GM23338 (cell line): ENCODE measurements at regions not wholly inside any gene's neighbourhood (a gene's known extent, or its start where the extent isn't known, plus 50 kb on each side); places are given as distances from the start of the nearest gene placed in this dataset.

Experiments used
- ATAC-seq: fragments of 200-7000 bp; cut with Tn5 transposase; 3 replicates; pipeline ENCODE4 v1.9.1; 2020
- DNase-seq: peaks from one replicate; pipeline ENCODE4 v3.0.0-alpha.2; 2015; ENCODE audit warnings: low spot score
- H2AFZ ChIP-seq: fragments of 200-600 bp; sonication (generic); 2 replicates; pipeline ENCODE4 v1.8.0; 2016; ENCODE audit warnings: antibody characterized with exemption, mild to moderate bottlenecking, moderate library complexity
- H3F3A ChIP-seq: fragments of 200-600 bp; sonication (generic); replicated peaks from 2 replicates; pipeline ENCODE4 v1.8.0; 2017; ENCODE audit warnings: antibody characterized with exemption, mixed run types, low read depth
- H3K27ac ChIP-seq: fragments of 200-600 bp; sonication (generic); 2 replicates; pipeline ENCODE4 v1.6.1; 2016; ENCODE audit warnings: low read depth
- H3K27me3 ChIP-seq: fragments of 200-600 bp; sonication (generic); 2 replicates; pipeline ENCODE4 v1.8.0; 2016; ENCODE audit warnings: mild to moderate bottlenecking, mixed run types, moderate library complexity; ENCODE audit not compliant: insufficient read depth
- H3K36me3 ChIP-seq: fragments of 200-600 bp; sonication (generic); 2 replicates; pipeline ENCODE4 v1.8.0; 2016; ENCODE audit warnings: mild to moderate bottlenecking; ENCODE audit not compliant: insufficient read depth
- H3K4me1 ChIP-seq: fragments of 200-600 bp; sonication (generic); 2 replicates; pipeline ENCODE4 v1.8.0; 2016; ENCODE audit warnings: mild to moderate bottlenecking, moderate library complexity; ENCODE audit not compliant: insufficient read depth
- H3K4me2 ChIP-seq: fragments of 200-600 bp; sonication (generic); 2 replicates; pipeline ENCODE4 v1.7.1; 2017; ENCODE audit warnings: mixed run types
- H3K4me3 ChIP-seq: fragments of 200-600 bp; sonication (generic); 2 replicates; pipeline ENCODE4 v1.6.1; 2016; ENCODE audit warnings: mixed run types
- H3K79me2 ChIP-seq: fragments of 200-600 bp; sonication (generic); replicated peaks from 2 replicates; pipeline ENCODE4 v1.8.0; 2017; ENCODE audit warnings: mild to moderate bottlenecking; ENCODE audit not compliant: insufficient read depth
- H3K9me2 ChIP-seq: fragments of 200-600 bp; sonication (generic); 2 replicates; pipeline ENCODE4 v1.8.0; 2017; ENCODE audit not compliant: insufficient read depth
- H4K20me1 ChIP-seq: fragments of 200-600 bp; sonication (generic); replicated peaks from 2 replicates; pipeline ENCODE4 v1.8.0; 2017; ENCODE audit warnings: mild to moderate bottlenecking; ENCODE audit not compliant: insufficient read depth
- H3K27ac Mint-ChIP-seq: 2 replicates; pipeline ENCODE4 v1.8.0; 2020; ENCODE audit warnings: inconsistent platforms, mild to moderate bottlenecking, moderate library complexity, mixed read lengths
- H3K27me3 Mint-ChIP-seq: 3 replicates; pipeline ENCODE4 v1.8.0; 2022; ENCODE audit warnings: low read depth, mild to moderate bottlenecking, moderate library complexity, mixed read lengths, inconsistent platforms; ENCODE audit not compliant: insufficient read depth, poor library complexity
- H3K36me3 Mint-ChIP-seq: 3 replicates; pipeline ENCODE4 v1.8.0; 2021; ENCODE audit warnings: low read depth, mild to moderate bottlenecking, inconsistent platforms, moderate library complexity, mixed read lengths
- H3K4me1 Mint-ChIP-seq: 3 replicates; pipeline ENCODE4 v1.8.0; 2020; ENCODE audit warnings: mild to moderate bottlenecking, inconsistent platforms, mixed read lengths
- H3K4me3 Mint-ChIP-seq: 3 replicates; pipeline ENCODE4 v1.8.0; 2021; ENCODE audit warnings: moderate library complexity, mild to moderate bottlenecking, inconsistent platforms, mixed read lengths
- H3K9me3 Mint-ChIP-seq: 3 replicates; pipeline ENCODE4 v1.8.0; 2020; ENCODE audit warnings: moderate library complexity, mild to moderate bottlenecking, inconsistent platforms, mixed read lengths
- CREB1 ChIP-seq: fragments of 250-450 bp; sonication (Bioruptor Pico); IDR thresholded peaks from 2 replicates; pipeline ENCODE4 v1.5.0; 2020; ENCODE audit warnings: low read depth, mild to moderate bottlenecking, moderate library complexity
- EZH2 ChIP-seq: fragments of 200-600 bp; sonication (generic); IDR thresholded peaks from one replicate; pipeline ENCODE4 v1.8.0; 2017; ENCODE audit warnings: antibody characterized with exemption, mild to moderate bottlenecking, low read depth; ENCODE audit not compliant: unreplicated experiment
- EZH2phosphoT487 ChIP-seq: fragments of 200-600 bp; sonication (generic); IDR thresholded peaks from one replicate; pipeline ENCODE4 v1.8.1; 2018; ENCODE audit warnings: antibody characterized with exemption; ENCODE audit not compliant: unreplicated experiment
- JUNB ChIP-seq: IDR thresholded peaks from one replicate; pipeline ENCODE4 v1.6.1; 2016; ENCODE audit warnings: antibody characterized with exemption; ENCODE audit not compliant: unreplicated experiment
- NANOG ChIP-seq: IDR thresholded peaks from 2 replicates; pipeline ENCODE4 v1.6.1; 2016; ENCODE audit warnings: antibody characterized with exemption, borderline replicate concordance
- POLR2AphosphoS5 ChIP-seq: IDR thresholded peaks from 2 replicates; pipeline ENCODE4 v1.6.1; 2016; ENCODE audit warnings: antibody characterized with exemption, low read depth
- STAT1 ChIP-seq: IDR thresholded peaks from one replicate; pipeline ENCODE4 v1.6.1; 2016; ENCODE audit warnings: antibody characterized with exemption; ENCODE audit not compliant: unreplicated experiment
- ZNF114 ChIP-seq: fragments of 250-450 bp; sonication (Bioruptor Pico); IDR thresholded peaks from 2 replicates; pipeline ENCODE4 v1.5.0; 2020; ENCODE audit warnings: mild to moderate bottlenecking, moderate library complexity
- TF ChIP-seq, protein P1 (sequence below), 2 experiments: fragments of 200-600 bp in 1 of 2; sonication (generic) in 1 of 2; conservative IDR thresholded peaks; 2 replicates each; pipeline versions ENCODE4 v1.5.1 to v1.6.1; 2016 to 2017; ENCODE audit warnings: antibody characterized with exemption in 2 of 2, low read depth in 2 of 2, mild to moderate bottlenecking in 2 of 2, moderate library complexity in 1 of 2
- TF ChIP-seq, protein P2 (sequence below): IDR thresholded peaks from 2 replicates; pipeline ENCODE4 v1.6.1; 2016; ENCODE audit warnings: antibody characterized with exemption
- TF ChIP-seq, protein P3 (sequence below): IDR thresholded peaks from one replicate; pipeline ENCODE4 v1.6.1; 2018; ENCODE audit warnings: antibody characterized with exemption; ENCODE audit not compliant: unreplicated experiment

DNA sequence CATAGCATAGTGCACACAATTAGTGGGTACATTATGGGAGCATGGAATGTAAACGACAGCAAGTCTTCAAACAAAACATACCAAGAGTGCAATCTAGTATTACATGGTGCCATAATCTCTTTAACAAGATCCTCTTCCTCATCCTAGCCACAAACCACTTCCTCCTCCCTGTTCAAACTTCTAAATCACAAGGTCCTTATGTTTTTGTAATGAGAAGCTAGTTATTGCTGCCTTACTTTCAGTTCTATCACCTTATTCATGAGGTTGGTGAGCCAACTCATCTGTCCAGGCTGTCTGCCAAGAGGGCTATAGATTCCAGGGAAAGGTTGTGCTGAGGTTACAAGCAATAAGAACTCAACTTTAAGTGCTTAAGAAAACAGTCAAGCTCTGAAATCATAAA lies 195.4 kb upstream of the ARHGAP20 start:
- Mint-ChIP-seq H3K4me3 (no peak overlapping the region), H3K27me3 (no peaks in the 10 kb centered on the region), H3K9me3 (no peaks in the 10 kb centered on the region), H3K27ac (no peak overlapping the region), H3K4me1 (no peaks in the 10 kb centered on the region), H3K36me3 (no peaks in the 10 kb centered on the region)
- ATAC-seq (no peak), DNase-seq (no peak)
- Histone ChIP-seq H4K20me1 (no peaks in the 10 kb centered on the region), H3K4me3 (no peak overlapping the region), H3K27me3 (no peaks in the 10 kb centered on the region), H3K9me2 (no peaks in the 10 kb centered on the region), H3K79me2 (no peaks in the 10 kb centered on the region), H2AFZ (no peak overlapping the region), H3K4me1 (no peaks in the 10 kb centered on the region), H3F3A (no peaks in the 10 kb centered on the region), H3K4me2 (no peak overlapping the region), H3K27ac (no peak overlapping the region), H3K36me3 (no peaks in the 10 kb centered on the region)
- TF ChIP-seq CREB1 (CRISPR knock-in tag) (no peak), JUNB (no peak), POLR2AphosphoS5 (no peak)

DNA sequence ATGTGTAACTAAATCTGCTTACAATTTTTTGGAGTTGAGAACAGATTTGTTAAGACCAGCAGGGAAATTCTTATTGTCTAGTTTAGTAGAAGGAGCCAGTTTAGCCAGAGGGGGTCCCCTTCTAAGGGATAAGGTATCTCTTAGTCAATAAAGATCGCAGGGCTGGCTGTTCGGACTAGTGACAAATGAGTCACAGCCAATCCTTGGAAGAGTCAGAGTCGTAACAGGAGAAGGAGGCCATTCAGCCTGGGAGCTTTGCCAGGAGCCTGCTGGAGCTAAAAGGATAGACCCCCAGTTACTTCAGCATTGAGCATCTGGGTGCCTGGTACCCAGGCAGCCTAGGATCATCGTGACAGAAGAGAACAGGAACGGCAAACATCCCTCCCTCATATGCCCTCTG lies 191.6 kb upstream of the ARHGAP20 start:
- Mint-ChIP-seq H3K27ac (no peak overlapping the region), H3K9me3 (no peaks in the 10 kb centered on the region), H3K4me3 (no peak overlapping the region), H3K36me3 (no peaks in the 10 kb centered on the region), H3K27me3 (no peaks in the 10 kb centered on the region), H3K4me1 (no peaks in the 10 kb centered on the region)
- ATAC-seq, result no peak
- Histone ChIP-seq H3K79me2 (no peaks in the 10 kb centered on the region), H3K27ac (no peak overlapping the region), H4K20me1 (no peaks in the 10 kb centered on the region), H3F3A (no peaks in the 10 kb centered on the region), H2AFZ (no peak overlapping the region), H3K4me3 (no peak overlapping the region), H3K9me2 (0 out of 2 replicates have a peak, but pooled peaks cover 8% of the 10 kb centered on the region), H3K36me3 (no peaks in the 10 kb centered on the region), H3K4me1 (no peaks in the 10 kb centered on the region), H3K27me3 (no peaks in the 10 kb centered on the region), H3K4me2 (no peak overlapping the region)
- DNase-seq, result no peak
- TF ChIP-seq, protein P1, sequence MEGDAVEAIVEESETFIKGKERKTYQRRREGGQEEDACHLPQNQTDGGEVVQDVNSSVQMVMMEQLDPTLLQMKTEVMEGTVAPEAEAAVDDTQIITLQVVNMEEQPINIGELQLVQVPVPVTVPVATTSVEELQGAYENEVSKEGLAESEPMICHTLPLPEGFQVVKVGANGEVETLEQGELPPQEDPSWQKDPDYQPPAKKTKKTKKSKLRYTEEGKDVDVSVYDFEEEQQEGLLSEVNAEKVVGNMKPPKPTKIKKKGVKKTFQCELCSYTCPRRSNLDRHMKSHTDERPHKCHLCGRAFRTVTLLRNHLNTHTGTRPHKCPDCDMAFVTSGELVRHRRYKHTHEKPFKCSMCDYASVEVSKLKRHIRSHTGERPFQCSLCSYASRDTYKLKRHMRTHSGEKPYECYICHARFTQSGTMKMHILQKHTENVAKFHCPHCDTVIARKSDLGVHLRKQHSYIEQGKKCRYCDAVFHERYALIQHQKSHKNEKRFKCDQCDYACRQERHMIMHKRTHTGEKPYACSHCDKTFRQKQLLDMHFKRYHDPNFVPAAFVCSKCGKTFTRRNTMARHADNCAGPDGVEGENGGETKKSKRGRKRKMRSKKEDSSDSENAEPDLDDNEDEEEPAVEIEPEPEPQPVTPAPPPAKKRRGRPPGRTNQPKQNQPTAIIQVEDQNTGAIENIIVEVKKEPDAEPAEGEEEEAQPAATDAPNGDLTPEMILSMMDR (conservative IDR thresholded peaks at IDR 0.05; ENCODE audit: low read depth in 2 of 2), result no peak
- no peak for TF ChIP-seq ZNF114 (CRISPR knock-in tag)
- TF ChIP-seq, protein P2, sequence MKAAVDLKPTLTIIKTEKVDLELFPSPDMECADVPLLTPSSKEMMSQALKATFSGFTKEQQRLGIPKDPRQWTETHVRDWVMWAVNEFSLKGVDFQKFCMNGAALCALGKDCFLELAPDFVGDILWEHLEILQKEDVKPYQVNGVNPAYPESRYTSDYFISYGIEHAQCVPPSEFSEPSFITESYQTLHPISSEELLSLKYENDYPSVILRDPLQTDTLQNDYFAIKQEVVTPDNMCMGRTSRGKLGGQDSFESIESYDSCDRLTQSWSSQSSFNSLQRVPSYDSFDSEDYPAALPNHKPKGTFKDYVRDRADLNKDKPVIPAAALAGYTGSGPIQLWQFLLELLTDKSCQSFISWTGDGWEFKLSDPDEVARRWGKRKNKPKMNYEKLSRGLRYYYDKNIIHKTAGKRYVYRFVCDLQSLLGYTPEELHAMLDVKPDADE, result no peak
- TF ChIP-seq STAT1, result no peak
- no peak for TF ChIP-seq NANOG
- TF ChIP-seq JUNB, result no peak
- TF ChIP-seq EZH2, result no peak
- TF ChIP-seq, protein P3, sequence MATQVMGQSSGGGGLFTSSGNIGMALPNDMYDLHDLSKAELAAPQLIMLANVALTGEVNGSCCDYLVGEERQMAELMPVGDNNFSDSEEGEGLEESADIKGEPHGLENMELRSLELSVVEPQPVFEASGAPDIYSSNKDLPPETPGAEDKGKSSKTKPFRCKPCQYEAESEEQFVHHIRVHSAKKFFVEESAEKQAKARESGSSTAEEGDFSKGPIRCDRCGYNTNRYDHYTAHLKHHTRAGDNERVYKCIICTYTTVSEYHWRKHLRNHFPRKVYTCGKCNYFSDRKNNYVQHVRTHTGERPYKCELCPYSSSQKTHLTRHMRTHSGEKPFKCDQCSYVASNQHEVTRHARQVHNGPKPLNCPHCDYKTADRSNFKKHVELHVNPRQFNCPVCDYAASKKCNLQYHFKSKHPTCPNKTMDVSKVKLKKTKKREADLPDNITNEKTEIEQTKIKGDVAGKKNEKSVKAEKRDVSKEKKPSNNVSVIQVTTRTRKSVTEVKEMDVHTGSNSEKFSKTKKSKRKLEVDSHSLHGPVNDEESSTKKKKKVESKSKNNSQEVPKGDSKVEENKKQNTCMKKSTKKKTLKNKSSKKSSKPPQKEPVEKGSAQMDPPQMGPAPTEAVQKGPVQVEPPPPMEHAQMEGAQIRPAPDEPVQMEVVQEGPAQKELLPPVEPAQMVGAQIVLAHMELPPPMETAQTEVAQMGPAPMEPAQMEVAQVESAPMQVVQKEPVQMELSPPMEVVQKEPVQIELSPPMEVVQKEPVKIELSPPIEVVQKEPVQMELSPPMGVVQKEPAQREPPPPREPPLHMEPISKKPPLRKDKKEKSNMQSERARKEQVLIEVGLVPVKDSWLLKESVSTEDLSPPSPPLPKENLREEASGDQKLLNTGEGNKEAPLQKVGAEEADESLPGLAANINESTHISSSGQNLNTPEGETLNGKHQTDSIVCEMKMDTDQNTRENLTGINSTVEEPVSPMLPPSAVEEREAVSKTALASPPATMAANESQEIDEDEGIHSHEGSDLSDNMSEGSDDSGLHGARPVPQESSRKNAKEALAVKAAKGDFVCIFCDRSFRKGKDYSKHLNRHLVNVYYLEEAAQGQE, result no peak
- no peak for TF ChIP-seq EZH2phosphoT487
